Ovary (tissue), 7 donors: ENCODE measurements at regions not wholly inside any gene's neighbourhood (a gene's known extent, or its start where the extent isn't known, plus 50 kb on each side); places are given as distances from the start of the nearest gene placed in this dataset.

Experiments used
- DNase-seq, 5 donors: peaks; one replicate each; pipeline ENCODE4 v3.0.0-alpha.2; 2019 to 2020
- H3K27ac ChIP-seq, 2 donors: fragments of 200-600 bp; one replicate each; pipeline versions ENCODE4 v1.5.1 to v1.8.0; 2019 to 2022
- H3K27me3 ChIP-seq: fragments of 200-600 bp; one replicate; pipeline ENCODE4 v1.8.0; 2022
- H3K36me3 ChIP-seq: fragments of 200-600 bp; sonication (generic); one replicate; pipeline ENCODE4 v1.5.1; 2019
- H3K4me1 ChIP-seq: one replicate; pipeline ENCODE4 v1.8.1; 2013; ENCODE audit warnings: mild to moderate bottlenecking, moderate library complexity; ENCODE audit not compliant: insufficient read depth
- H3K4me3 ChIP-seq: fragments of 200-600 bp; sonication (generic); one replicate; pipeline ENCODE4 v1.5.1; 2017
- H3K9me3 ChIP-seq, 2 donors: fragments of 200-600 bp in 1 of 2; sonication (generic) in 1 of 2; one replicate each; pipeline versions ENCODE4 v1.5.1 to v1.8.1; 2013 to 2019; ENCODE audit warnings: mild to moderate bottlenecking in 1 of 2, moderate library complexity in 1 of 2
- EP300 ChIP-seq: sonication (generic); formaldehyde crosslinking; IDR thresholded peaks from one replicate; pipeline ENCODE4 v1.6.1; 2017; ENCODE audit warnings: antibody characterized with exemption
- POLR2A ChIP-seq: fragments of 450-650 bp; IDR thresholded peaks from one replicate; pipeline ENCODE4 v1.6.1; 2017; ENCODE audit warnings: antibody characterized with exemption, mild to moderate bottlenecking, moderate library complexity
- WGBS, 3 donors: extraction: QIAGEN DNeasy Blood & Tissue Kit in 1 of 3; methylation state at CpG; one replicate each; pipeline versions ENCODE4 v1.1.5 to v1.1.7; 2013 to 2017; 5-methylcytosine and 5-hydroxymethylcytosine counted together
- intact Hi-C, 4 donors: fragments of 100-400 bp; cut with DNase I; formaldehyde crosslinking; loops; one replicate each; pipeline versions ENCODE4 v1.11.0 to v1.15.1; 2022 to 2023
- TF ChIP-seq, protein P1 (sequence below), 3 donors: fragments of 450-650 bp in 2 of 3; fragments of 200-600 bp in 1 of 3; IDR thresholded peaks; one replicate each; pipeline versions ENCODE4 v1.5.1 to v1.8.0; 2016 to 2022; ENCODE audit warnings: antibody characterized with exemption in 3 of 3, mild to moderate bottlenecking in 1 of 3
- donor health status: DM: no; HTN: no; CAD: no; lungs with moderate emphysema.
- donor health status: DM: no; HTN: no; CAD: no.
- donor health status: Bipolar disorder and iron deficiency.
- donor health status: DM: no; HTN: no; CAD: no.
- donor health status: DM: yes; HTN: yes; CAD: no.

DNA sequence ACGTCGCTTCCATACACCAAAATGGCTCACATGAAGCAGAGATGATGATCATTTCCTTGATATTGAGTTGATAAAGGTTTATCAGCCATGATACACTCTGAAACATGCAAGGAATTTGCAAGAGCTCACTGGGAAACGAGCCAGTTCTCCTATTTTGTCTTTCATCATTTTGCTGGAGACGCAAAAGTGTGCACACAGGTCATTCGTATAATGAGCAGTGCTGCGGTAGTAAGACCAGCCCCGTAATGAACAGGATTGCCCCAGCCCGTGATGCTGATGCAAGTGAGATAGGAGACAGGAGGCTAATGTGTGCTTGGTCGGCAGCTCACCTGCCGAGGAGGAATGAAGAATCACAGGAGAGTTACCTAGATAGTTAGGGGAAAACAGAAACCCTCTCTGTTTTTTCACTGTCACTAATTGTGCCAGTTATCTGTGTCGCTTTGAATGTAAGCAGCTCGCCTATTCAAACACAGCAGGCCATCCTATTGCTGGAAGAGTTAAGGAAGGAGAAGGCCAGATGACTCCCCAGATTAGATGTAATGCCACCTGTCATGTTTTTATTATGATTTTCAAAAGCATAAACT is 391.8 kb downstream of the SAMD5 start:
- intact Hi-C loops = no loop called here
- no peak for DNase-seq
- Histone ChIP-seq H3K4me1 (no peaks in the 10 kb centered on the region), H3K9me3 (no peaks in the 10 kb centered on the region), H3K27ac (no peak overlapping the region), H3K27me3 (no peaks in the 10 kb centered on the region), H3K4me3 (no peak overlapping the region), H3K36me3 (no peaks in the 10 kb centered on the region)
- no peak for TF ChIP-seq EP300
- no peak for TF ChIP-seq POLR2A
- TF ChIP-seq, protein P1, sequence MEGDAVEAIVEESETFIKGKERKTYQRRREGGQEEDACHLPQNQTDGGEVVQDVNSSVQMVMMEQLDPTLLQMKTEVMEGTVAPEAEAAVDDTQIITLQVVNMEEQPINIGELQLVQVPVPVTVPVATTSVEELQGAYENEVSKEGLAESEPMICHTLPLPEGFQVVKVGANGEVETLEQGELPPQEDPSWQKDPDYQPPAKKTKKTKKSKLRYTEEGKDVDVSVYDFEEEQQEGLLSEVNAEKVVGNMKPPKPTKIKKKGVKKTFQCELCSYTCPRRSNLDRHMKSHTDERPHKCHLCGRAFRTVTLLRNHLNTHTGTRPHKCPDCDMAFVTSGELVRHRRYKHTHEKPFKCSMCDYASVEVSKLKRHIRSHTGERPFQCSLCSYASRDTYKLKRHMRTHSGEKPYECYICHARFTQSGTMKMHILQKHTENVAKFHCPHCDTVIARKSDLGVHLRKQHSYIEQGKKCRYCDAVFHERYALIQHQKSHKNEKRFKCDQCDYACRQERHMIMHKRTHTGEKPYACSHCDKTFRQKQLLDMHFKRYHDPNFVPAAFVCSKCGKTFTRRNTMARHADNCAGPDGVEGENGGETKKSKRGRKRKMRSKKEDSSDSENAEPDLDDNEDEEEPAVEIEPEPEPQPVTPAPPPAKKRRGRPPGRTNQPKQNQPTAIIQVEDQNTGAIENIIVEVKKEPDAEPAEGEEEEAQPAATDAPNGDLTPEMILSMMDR (IDR thresholded peaks at IDR 0.05) = no peak
- WGBS, 3 donors = 84 to 89% (median 88%) methylated on average over 12 of the region's 12 CpGs

DNA sequence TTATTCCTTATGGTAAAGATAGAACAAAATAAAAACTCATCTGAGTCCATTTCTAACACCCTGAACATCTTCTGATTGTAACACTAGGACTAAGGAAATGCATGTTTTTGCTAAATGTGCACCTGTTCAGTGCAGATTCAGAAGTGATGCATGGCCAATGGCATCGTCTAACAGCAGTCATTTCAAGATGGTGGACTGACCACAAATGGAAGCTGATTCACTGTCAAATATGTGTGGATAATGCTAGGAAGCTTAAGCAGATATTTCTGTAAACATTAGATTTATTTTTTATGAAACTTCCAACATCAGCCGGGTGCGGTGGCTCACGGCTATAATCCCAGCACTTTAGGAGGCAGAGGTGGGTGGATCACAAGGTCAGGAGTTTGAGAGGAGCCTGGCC is 394.8 kb downstream of the SAMD5 start:
- 93 to 98% (median 97%) methylated on average over 4 of the region's 4 CpGs for WGBS, 3 donors
- intact Hi-C loops = no loop called here

DNA sequence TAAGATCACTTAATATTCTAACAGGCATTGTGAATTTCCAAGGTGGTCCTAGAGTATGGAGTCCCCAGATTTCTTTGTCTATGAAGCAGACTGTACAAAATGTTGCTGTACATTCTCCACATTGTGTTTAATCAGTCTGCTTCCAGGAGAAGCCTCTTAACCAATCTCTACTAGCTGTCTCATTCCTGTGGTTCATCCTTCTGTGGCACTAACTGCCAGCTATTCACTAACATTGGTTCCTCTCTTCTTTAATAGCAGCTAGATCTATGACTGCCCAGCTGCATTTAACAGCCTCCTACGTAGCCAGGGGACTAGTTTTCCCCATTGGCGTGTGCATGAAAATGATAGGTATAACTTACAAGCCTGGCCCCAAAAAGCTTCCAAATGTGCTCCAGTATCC is 395.4 kb downstream of the SAMD5 start:
- intact Hi-C loops = no loop called here
- Histone ChIP-seq H3K9me3 (no peaks in the 10 kb centered on the region), H3K27me3 (no peaks in the 10 kb centered on the region), H3K4me1 (no peaks in the 10 kb centered on the region), H3K4me3 (no peak overlapping the region), H3K36me3 (no peaks in the 10 kb centered on the region), H3K27ac (no peak overlapping the region)
- no peak for DNase-seq
- WGBS, 3 donors = 87 to 98% (median 96%) methylated on average over 2 of the region's 2 CpGs
- TF ChIP-seq POLR2A (no peak), EP300 (no peak)
- TF ChIP-seq, protein P1 (IDR thresholded peaks at IDR 0.05) = no peak

More for the DNA sequence above, 394.8 kb downstream of the SAMD5 start:
- Histone ChIP-seq H3K27ac (no peak overlapping the region), H3K27me3 (no peaks in the 10 kb centered on the region), H3K36me3 (no peaks in the 10 kb centered on the region), H3K4me3 (no peak overlapping the region), H3K4me1 (no peaks in the 10 kb centered on the region), H3K9me3 (no peaks in the 10 kb centered on the region)
- TF ChIP-seq EP300 (no peak), POLR2A (no peak)
- TF ChIP-seq, protein P1 (IDR thresholded peaks at IDR 0.05) = no peak
- no peak for DNase-seq

DNA sequence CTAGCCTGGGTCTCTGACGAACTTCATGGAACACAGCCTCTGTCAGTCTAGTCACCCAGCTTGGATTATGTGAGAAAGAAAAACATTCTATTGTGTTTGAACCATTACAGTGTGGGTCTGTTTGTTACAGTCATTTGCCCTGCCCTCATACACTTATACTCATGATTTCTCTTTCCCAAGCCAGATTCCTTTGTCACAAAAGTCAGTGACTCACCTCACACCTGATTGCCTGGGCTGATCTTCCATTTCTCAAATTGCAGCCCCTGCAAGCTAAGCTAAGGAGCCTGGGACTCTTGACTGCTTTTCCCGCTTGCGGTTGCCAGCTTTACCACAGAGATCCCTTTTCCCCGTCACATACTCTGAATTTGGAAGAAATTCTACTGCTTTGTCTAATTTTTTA is 395.9 kb downstream of the SAMD5 start:
- TF ChIP-seq POLR2A (no peak), EP300 (no peak)
- TF ChIP-seq, protein P1 (IDR thresholded peaks at IDR 0.05) = no peak
- Histone ChIP-seq H3K4me3 (no peak overlapping the region), H3K27me3 (no peaks in the 10 kb centered on the region), H3K36me3 (no peaks in the 10 kb centered on the region), H3K9me3 (no peaks in the 10 kb centered on the region), H3K4me1 (no peaks in the 10 kb centered on the region), H3K27ac (no peak overlapping the region)
- whole genome bisulfite sequencing, 3 donors = 94 to 97% (median 97%) methylated on average over 4 of the region's 4 CpGs
- DNase-seq = no peak
- intact Hi-C loops = no loop called here
